ENCODE measurements at regions not wholly inside any gene's neighbourhood (a gene's known extent, or its start where the extent isn't known, plus 50 kb on each side); places are given as distances from the start of the nearest gene placed in this dataset.
"Not testable (repeated sequence)": the region's sequence is repeated elsewhere in the genome, so short reads cannot be mapped to it uniquely, and the experiment has no call there.

GRCh38 chr7:149666360-149666945 lies 106.9 kb downstream of the ZNF467 start:
- Histone ChIP-seq H3K27me3 (ENCODE audit: insufficient read depth, poor library complexity, severe bottlenecking) (no peaks in the 10 kb centered on the region), H3K4me3 (replicated peaks; ENCODE audit: insufficient read depth, low read length) (no peak overlapping the region), H3K27ac (replicated peaks) (no peak overlapping the region)
- no peak for DNase-seq (ENCODE audit: low read depth in 1 of 2, low spot score in 1 of 2)
- TF ChIP-seq CTCF (IDR thresholded peaks at IDR 0.05; ENCODE audit: insufficient read depth, low read length) (no peak), SPI1 (IDR thresholded peaks at IDR 0.05; ENCODE audit: borderline replicate concordance, low read depth) (no peak), GABPA (IDR thresholded peaks at IDR 0.05; ENCODE audit: low read depth) (no peak), POLR2AphosphoS5 (IDR thresholded peaks at IDR 0.05; ENCODE audit: low read depth) (no peak)
- TF ChIP-seq, protein P1, sequence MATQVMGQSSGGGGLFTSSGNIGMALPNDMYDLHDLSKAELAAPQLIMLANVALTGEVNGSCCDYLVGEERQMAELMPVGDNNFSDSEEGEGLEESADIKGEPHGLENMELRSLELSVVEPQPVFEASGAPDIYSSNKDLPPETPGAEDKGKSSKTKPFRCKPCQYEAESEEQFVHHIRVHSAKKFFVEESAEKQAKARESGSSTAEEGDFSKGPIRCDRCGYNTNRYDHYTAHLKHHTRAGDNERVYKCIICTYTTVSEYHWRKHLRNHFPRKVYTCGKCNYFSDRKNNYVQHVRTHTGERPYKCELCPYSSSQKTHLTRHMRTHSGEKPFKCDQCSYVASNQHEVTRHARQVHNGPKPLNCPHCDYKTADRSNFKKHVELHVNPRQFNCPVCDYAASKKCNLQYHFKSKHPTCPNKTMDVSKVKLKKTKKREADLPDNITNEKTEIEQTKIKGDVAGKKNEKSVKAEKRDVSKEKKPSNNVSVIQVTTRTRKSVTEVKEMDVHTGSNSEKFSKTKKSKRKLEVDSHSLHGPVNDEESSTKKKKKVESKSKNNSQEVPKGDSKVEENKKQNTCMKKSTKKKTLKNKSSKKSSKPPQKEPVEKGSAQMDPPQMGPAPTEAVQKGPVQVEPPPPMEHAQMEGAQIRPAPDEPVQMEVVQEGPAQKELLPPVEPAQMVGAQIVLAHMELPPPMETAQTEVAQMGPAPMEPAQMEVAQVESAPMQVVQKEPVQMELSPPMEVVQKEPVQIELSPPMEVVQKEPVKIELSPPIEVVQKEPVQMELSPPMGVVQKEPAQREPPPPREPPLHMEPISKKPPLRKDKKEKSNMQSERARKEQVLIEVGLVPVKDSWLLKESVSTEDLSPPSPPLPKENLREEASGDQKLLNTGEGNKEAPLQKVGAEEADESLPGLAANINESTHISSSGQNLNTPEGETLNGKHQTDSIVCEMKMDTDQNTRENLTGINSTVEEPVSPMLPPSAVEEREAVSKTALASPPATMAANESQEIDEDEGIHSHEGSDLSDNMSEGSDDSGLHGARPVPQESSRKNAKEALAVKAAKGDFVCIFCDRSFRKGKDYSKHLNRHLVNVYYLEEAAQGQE (IDR thresholded peaks at IDR 0.05; ENCODE audit: insufficient replicate concordance, low read depth), result no peak

- not testable (repeated sequence) for H3K4me3 ChIP-seq (replicated peaks; ENCODE audit: insufficient read depth, low read length); H3K27me3 ChIP-seq (ENCODE audit: insufficient read depth, poor library complexity, severe bottlenecking); H3K27ac ChIP-seq (replicated peaks); DNase-seq (ENCODE audit: low read depth in 1 of 2, low spot score in 1 of 2)
These were observed 107.8 kb downstream of the ZNF467 start for GRCh38 chr7:149665618-149666017.

DNA sequence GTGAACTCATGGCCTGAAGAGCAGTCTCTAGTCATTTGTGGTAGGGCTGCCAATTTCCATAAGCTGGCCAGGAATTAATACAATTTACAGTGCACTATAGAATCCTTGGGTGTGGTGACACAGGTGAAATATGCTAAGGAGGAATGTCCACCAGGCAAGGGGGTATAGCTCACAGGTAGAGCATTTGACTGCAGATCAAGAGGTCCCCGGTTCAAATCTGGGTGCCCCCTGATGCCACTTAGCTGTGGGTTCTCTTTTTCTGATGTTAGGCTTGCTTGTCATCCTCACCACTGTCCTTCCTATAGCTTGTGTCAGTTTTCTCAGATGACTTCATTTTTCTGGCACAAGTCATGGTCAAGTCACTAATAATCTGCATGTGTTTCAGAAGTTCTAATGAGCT lies 108.7 kb downstream of the ZNF467 start:
- no peak for DNase-seq (ENCODE audit: low read depth in 1 of 2, low spot score in 1 of 2)
- no peaks in the 10 kb centered on the region for H3K27me3 ChIP-seq (ENCODE audit: insufficient read depth, poor library complexity, severe bottlenecking)
- TF ChIP-seq, protein P1 (IDR thresholded peaks at IDR 0.05; ENCODE audit: insufficient replicate concordance, low read depth), result no peak
- TF ChIP-seq SPI1 (IDR thresholded peaks at IDR 0.05; ENCODE audit: borderline replicate concordance, low read depth) (no peak), POLR2AphosphoS5 (IDR thresholded peaks at IDR 0.05; ENCODE audit: low read depth) (no peak), CTCF (IDR thresholded peaks at IDR 0.05; ENCODE audit: insufficient read depth, low read length) (no peak), GABPA (IDR thresholded peaks at IDR 0.05; ENCODE audit: low read depth) (no peak)

DNA sequence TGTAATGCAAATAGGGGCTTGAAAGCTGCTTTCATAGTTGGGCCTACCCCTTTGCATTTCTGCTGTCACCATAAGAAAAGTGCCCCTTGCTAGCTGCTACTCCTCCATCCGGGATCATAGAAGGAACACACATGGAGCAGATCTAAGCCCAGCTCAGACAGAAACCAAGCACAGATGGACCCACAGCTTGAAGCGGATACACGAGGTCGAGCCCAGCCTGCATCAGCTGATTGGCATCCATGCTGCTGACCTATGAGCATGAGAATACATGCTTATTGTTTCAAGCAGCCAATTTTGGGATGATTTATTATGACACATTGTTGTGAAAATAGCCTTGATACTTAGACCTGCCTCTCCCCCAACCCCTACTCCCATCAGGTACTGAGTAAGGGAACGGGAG lies 109.2 kb downstream of the ZNF467 start:
- no peak overlapping the region for H3K4me3 ChIP-seq (replicated peaks; ENCODE audit: insufficient read depth, low read length)
- DNase-seq (ENCODE audit: low read depth in 1 of 2, low spot score in 1 of 2), result no peak
- TF ChIP-seq, protein P1 (IDR thresholded peaks at IDR 0.05; ENCODE audit: insufficient replicate concordance, low read depth), result no peak
- TF ChIP-seq SPI1 (IDR thresholded peaks at IDR 0.05; ENCODE audit: borderline replicate concordance, low read depth) (no peak), CTCF (IDR thresholded peaks at IDR 0.05; ENCODE audit: insufficient read depth, low read length) (no peak), GABPA (IDR thresholded peaks at IDR 0.05; ENCODE audit: low read depth) (no peak), POLR2AphosphoS5 (IDR thresholded peaks at IDR 0.05; ENCODE audit: low read depth) (no peak)
- no peak overlapping the region for H3K27ac ChIP-seq (replicated peaks)
- H3K27me3 ChIP-seq (ENCODE audit: insufficient read depth, poor library complexity, severe bottlenecking), result no peaks in the 10 kb centered on the region

More for the DNA sequence above, 108.7 kb downstream of the ZNF467 start:
- H3K27ac ChIP-seq (replicated peaks), result no peak overlapping the region
- H3K4me3 ChIP-seq (replicated peaks; ENCODE audit: insufficient read depth, low read length), result no peak overlapping the region
